PC-9 (cell line): ENCODE measurements at regions not wholly inside any gene's neighbourhood (a gene's known extent, or its start where the extent isn't known, plus 50 kb on each side); places are given as distances from the start of the nearest gene placed in this dataset.

Source experiments
- BruUV-seq: library from RNA; stranded (reverse); fragments of 400-500 nt; replicated peaks from 2 replicates; lab custom pipeline; 2021; lab: Mats Ljungman, UMichigan
- CTCF ChIA-PET: fragments of 300-600 bp; sonication (Branson Sonifier 250); formaldehyde crosslinking; loops from one replicate; lab custom pipeline; 2022; ENCODE audit warnings: antibody characterized with exemption; lab: Charles Lee
- POLR2A ChIA-PET: fragments of 300-600 bp; sonication (Branson Sonifier 250); formaldehyde crosslinking; loops from one replicate; lab custom pipeline; 2022; ENCODE audit warnings: antibody characterized with exemption; ENCODE audit not compliant: unreplicated experiment; lab: Charles Lee
- DNase-seq, 2 experiments: peaks; one replicate each; pipeline versions ENCODE4 v3.0.0 to v3.0.0-alpha.2; 2015 to 2022; ENCODE audit warnings: mixed read lengths in 1 of 2
- H2AFZ ChIP-seq: fragments of 200-600 bp; sonication (generic); 2 replicates; pipeline ENCODE4 v1.8.1; 2017; ENCODE audit warnings: antibody characterized with exemption
- H3F3A ChIP-seq: fragments of 200-600 bp; sonication (generic); 2 replicates; pipeline ENCODE4 v1.8.1; 2017; ENCODE audit warnings: antibody characterized with exemption, mild to moderate bottlenecking, low read depth; ENCODE audit not compliant: insufficient read depth
- H3K27ac ChIP-seq: fragments of 200-600 bp; sonication (generic); 2 replicates; pipeline ENCODE4 v1.6.1; 2016; ENCODE audit warnings: mixed run types
- H3K27me3 ChIP-seq: fragments of 200-600 bp; sonication (generic); 2 replicates; pipeline ENCODE4 v1.6.1; 2016; ENCODE audit warnings: low read depth, mixed run types; ENCODE audit not compliant: insufficient read depth
- H3K36me3 ChIP-seq: fragments of 200-600 bp; sonication (generic); 2 replicates; pipeline ENCODE4 v1.6.1; 2016; ENCODE audit warnings: low read depth, mixed run types
- H3K4me1 ChIP-seq: fragments of 200-600 bp; sonication (generic); replicated peaks from 2 replicates; pipeline ENCODE4 v1.6.1; 2016; ENCODE audit warnings: mixed run types; ENCODE audit not compliant: insufficient read depth
- H3K4me2 ChIP-seq: fragments of 200-600 bp; sonication (generic); 2 replicates; pipeline ENCODE4 v1.6.1; 2017; ENCODE audit warnings: mixed run types
- H3K4me3 ChIP-seq: fragments of 200-600 bp; sonication (generic); 2 replicates; pipeline ENCODE4 v1.6.1; 2016; ENCODE audit warnings: mixed run types
- H3K79me2 ChIP-seq: fragments of 200-600 bp; sonication (generic); 2 replicates; pipeline ENCODE4 v1.6.1; 2017; ENCODE audit warnings: low read depth, mixed run types
- H3K9me2 ChIP-seq: fragments of 200-600 bp; sonication (generic); 2 replicates; pipeline ENCODE4 v1.8.1; 2017; ENCODE audit warnings: mild to moderate bottlenecking; ENCODE audit not compliant: insufficient read depth
- H3K9me3 ChIP-seq: fragments of 200-600 bp; sonication (generic); 2 replicates; pipeline ENCODE4 v1.8.1; 2016; ENCODE audit warnings: low read depth; ENCODE audit not compliant: insufficient read depth
- H4K20me1 ChIP-seq: fragments of 200-600 bp; sonication (generic); 2 replicates; pipeline ENCODE4 v1.8.1; 2017; ENCODE audit not compliant: insufficient read depth
- EZH2 ChIP-seq: fragments of 200-600 bp; sonication (generic); IDR thresholded peaks from 2 replicates; pipeline ENCODE4 v1.8.0; 2017; ENCODE audit warnings: antibody characterized with exemption, low read depth
- intact Hi-C: fragments of 100-400 bp; cut with micrococcal nuclease; formaldehyde crosslinking; loops from one replicate; pipeline ENCODE4 v1.10.0; 2022; ENCODE audit not compliant: unreplicated experiment
- TF ChIP-seq, protein P1 (sequence below): fragments of 200-600 bp; sonication (generic); conservative IDR thresholded peaks from 2 replicates; pipeline ENCODE4 v1.6.1; 2017; ENCODE audit warnings: mixed run types, antibody characterized with exemption, mild to moderate bottlenecking, moderate library complexity

GRCh38 chr1:176285996-176286395 is 78.9 kb upstream of the COP1 start:
- POLR2A ChIA-PET: interaction anchor here (0.5 kb wide), 1 partner anchor 695 kb away, joined by 3 read pairs; no protein-coding TSS in a partner anchor
- Histone ChIP-seq H3K4me2 (no peak overlapping the region), H2AFZ (no peak overlapping the region), H3K4me3 (no peak overlapping the region), H4K20me1 (no peaks in the 10 kb centered on the region), H3F3A (no peaks in the 10 kb centered on the region), H3K79me2 (no peaks in the 10 kb centered on the region), H3K9me2 (no peaks in the 10 kb centered on the region), H3K27me3 (0 out of 2 replicates have a peak, but pooled peaks cover 4% of the 10 kb centered on the region), H3K4me1 (no peaks in the 10 kb centered on the region), H3K36me3 (no peaks in the 10 kb centered on the region), H3K9me3 (0 out of 2 replicates have a peak, but pooled peaks cover 3% of the 10 kb centered on the region), H3K27ac (no peak overlapping the region)
- intact Hi-C loops: no loop called here
- no peak for TF ChIP-seq EZH2
- TF ChIP-seq, protein P1, sequence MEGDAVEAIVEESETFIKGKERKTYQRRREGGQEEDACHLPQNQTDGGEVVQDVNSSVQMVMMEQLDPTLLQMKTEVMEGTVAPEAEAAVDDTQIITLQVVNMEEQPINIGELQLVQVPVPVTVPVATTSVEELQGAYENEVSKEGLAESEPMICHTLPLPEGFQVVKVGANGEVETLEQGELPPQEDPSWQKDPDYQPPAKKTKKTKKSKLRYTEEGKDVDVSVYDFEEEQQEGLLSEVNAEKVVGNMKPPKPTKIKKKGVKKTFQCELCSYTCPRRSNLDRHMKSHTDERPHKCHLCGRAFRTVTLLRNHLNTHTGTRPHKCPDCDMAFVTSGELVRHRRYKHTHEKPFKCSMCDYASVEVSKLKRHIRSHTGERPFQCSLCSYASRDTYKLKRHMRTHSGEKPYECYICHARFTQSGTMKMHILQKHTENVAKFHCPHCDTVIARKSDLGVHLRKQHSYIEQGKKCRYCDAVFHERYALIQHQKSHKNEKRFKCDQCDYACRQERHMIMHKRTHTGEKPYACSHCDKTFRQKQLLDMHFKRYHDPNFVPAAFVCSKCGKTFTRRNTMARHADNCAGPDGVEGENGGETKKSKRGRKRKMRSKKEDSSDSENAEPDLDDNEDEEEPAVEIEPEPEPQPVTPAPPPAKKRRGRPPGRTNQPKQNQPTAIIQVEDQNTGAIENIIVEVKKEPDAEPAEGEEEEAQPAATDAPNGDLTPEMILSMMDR: no peak
- no TSS peak for BruUV-seq
- DNase-seq: no peak
- CTCF ChIA-PET: no interaction called here

GRCh38 chr1:176271572-176271971 is 64.5 kb upstream of the COP1 start:
- Histone ChIP-seq H2AFZ (no peak overlapping the region), H4K20me1 (no peaks in the 10 kb centered on the region), H3K4me2 (no peak overlapping the region), H3K27ac (no peak overlapping the region), H3K4me3 (no peak overlapping the region), H3K27me3 (no peaks in the 10 kb centered on the region), H3F3A (no peaks in the 10 kb centered on the region), H3K36me3 (no peaks in the 10 kb centered on the region), H3K9me3 (no peaks in the 10 kb centered on the region), H3K79me2 (no peaks in the 10 kb centered on the region), H3K4me1 (no peaks in the 10 kb centered on the region), H3K9me2 (no peaks in the 10 kb centered on the region)
- TF ChIP-seq, protein P1: no peak
- TF ChIP-seq EZH2: no peak
- CTCF ChIA-PET: no interaction called here
- no peak for DNase-seq
- intact Hi-C loops: no loop called here
- POLR2A ChIA-PET: no interaction called here
- no TSS peak for BruUV-seq
